ENCODE measurements at regions not wholly inside any gene's neighbourhood (a gene's known extent, or its start where the extent isn't known, plus 50 kb on each side); places are given as distances from the start of the nearest gene placed in this dataset.

- no peak for TF ChIP-seq REST (IDR thresholded peaks at IDR 0.05; ENCODE audit: unreplicated experiment)
- TF ChIP-seq JUNB (IDR thresholded peaks at IDR 0.05; ENCODE audit: unreplicated experiment): no peak
- TF ChIP-seq STAT1 (IDR thresholded peaks at IDR 0.05; ENCODE audit: unreplicated experiment): no peak
- no peak for TF ChIP-seq NANOG (IDR thresholded peaks at IDR 0.05; ENCODE audit: borderline replicate concordance)
- TF ChIP-seq CTCF (conservative IDR thresholded peaks at IDR 0.05; ENCODE audit: low read depth in 2 of 2): no peak
- TF ChIP-seq EZH2 (IDR thresholded peaks at IDR 0.05; ENCODE audit: low read depth, unreplicated experiment): no peak
- TF ChIP-seq CREB1 (CRISPR knock-in tag; IDR thresholded peaks at IDR 0.05; ENCODE audit: low read depth): no peak
- TF ChIP-seq ETS1 (IDR thresholded peaks at IDR 0.05): no peak
- no peak for TF ChIP-seq EZH2phosphoT487 (IDR thresholded peaks at IDR 0.05; ENCODE audit: unreplicated experiment)
- no peak for TF ChIP-seq POLR2AphosphoS5 (IDR thresholded peaks at IDR 0.05; ENCODE audit: low read depth)
- TF ChIP-seq ZNF331 (CRISPR knock-in tag; IDR thresholded peaks at IDR 0.05; ENCODE audit: low read depth): no peak
These were observed 691.3 kb upstream of the CXADR start (continued) for GRCh38 chr21:16821588-16821987.

- peaks cover 1% of the 10 kb centered on the region for H3K27me3 Mint-ChIP-seq (ENCODE audit: insufficient read depth, low read depth, poor library complexity)
- no peak overlapping the region for H3K4me3 Mint-ChIP-seq
These were observed 683.3 kb upstream of the CXADR start for GRCh38 chr21:16829532-16829931.

More at GRCh38 chr21:16829532-16829931, 683.3 kb upstream of the CXADR start:
- ATAC-seq (peak; percentile 76), DNase-seq (ENCODE audit: low spot score) (peak; percentile 63)
- no peak for TF ChIP-seq EZH2 (IDR thresholded peaks at IDR 0.05; ENCODE audit: low read depth, unreplicated experiment)
- peak; percentile 80 for TF ChIP-seq NANOG (IDR thresholded peaks at IDR 0.05; ENCODE audit: borderline replicate concordance)
- no peak for TF ChIP-seq ETS1 (IDR thresholded peaks at IDR 0.05)
- no peaks in the 10 kb centered on the region for H3K36me3 ChIP-seq (ENCODE audit: insufficient read depth)
- Mint-ChIP-seq H3K27ac (peak overlapping the region; percentile 92), H3K9me3 (no peaks in the 10 kb centered on the region), H3K4me1 (peaks cover 32% of the 10 kb centered on the region), H3K36me3 (ENCODE audit: low read depth) (no peaks in the 10 kb centered on the region)
- peak overlapping the region; percentile 10 for H3K4me2 ChIP-seq
- no peaks in the 10 kb centered on the region for H4K20me1 ChIP-seq (replicated peaks; ENCODE audit: insufficient read depth)
- H3K27ac ChIP-seq (ENCODE audit: low read depth): peak overlapping the region; percentile 15; the same call in 1 of the 2 replicates
- no peaks in the 10 kb centered on the region for H3K27me3 ChIP-seq (ENCODE audit: insufficient read depth)
- H3K4me1 ChIP-seq (ENCODE audit: insufficient read depth): peaks cover 33% of the 10 kb centered on the region
- H3K79me2 ChIP-seq (replicated peaks; ENCODE audit: insufficient read depth): no peaks in the 10 kb centered on the region
- peaks cover 4% of the 10 kb centered on the region for H3K9me2 ChIP-seq (ENCODE audit: insufficient read depth)
- H2AFZ ChIP-seq: no peak overlapping the region
- 0 out of 2 replicates have a peak overlapping the region, but pooled peaks have one; percentile 3 for H3K4me3 ChIP-seq
- H3F3A ChIP-seq (replicated peaks; ENCODE audit: low read depth): no peaks in the 10 kb centered on the region

All from GM23338 (cell line).